ENCODE measurements at regions not wholly inside any gene's neighbourhood (a gene's known extent, or its start where the extent isn't known, plus 50 kb on each side); places are given as distances from the start of the nearest gene placed in this dataset.
A peak's percentile ranks its signal among the peaks of the same experiment; 100 is the strongest.
"Not testable (repeated sequence)": the region's sequence is repeated elsewhere in the genome, so short reads cannot be mapped to it uniquely, and the experiment has no call there.

- DNase-seq, result no peak
Observed at GRCh38 chr12:126042286-126042685, 977.1 kb downstream of the AACS start.

- DNase-seq, result not testable (repeated sequence)
Observed at GRCh38 chr12:126049501-126049900, 984.3 kb downstream of the AACS start.

GRCh38 chr12:126051611-126052107 is 986.4 kb downstream of the AACS start:
- no peak for DNase-seq

GRCh38 chr12:126055521-126055920 is 990.3 kb downstream of the AACS start:
- no peak for DNase-seq

GRCh38 chr12:126061777-126062176 is 996.5 kb downstream of the AACS start:
- DNase-seq, result no peak

GRCh38 chr12:126064028-126064427 is 998.8 kb downstream of the AACS start:
- DNase-seq, result no peak

- no peak for DNase-seq
Observed at GRCh38 chr12:126067626-126068329, 1002.5 kb downstream of the AACS start.

GRCh38 chr12:126069549-126070165 is 1004.4 kb downstream of the AACS start:
- DNase-seq, result peak; percentile 35

- DNase-seq, result no peak
Observed at GRCh38 chr12:126076515-126076914, 1011.3 kb downstream of the AACS start.

- no peak for DNase-seq
Observed at GRCh38 chr12:126083926-126084325, 1018.7 kb downstream of the AACS start.

GRCh38 chr12:126084480-126084879 is 1019.2 kb downstream of the AACS start:
- no peak for DNase-seq

- no peak for DNase-seq
Observed at GRCh38 chr12:126086242-126086641, 1021.0 kb downstream of the AACS start.

GRCh38 chr12:126087692-126088091 is 1022.5 kb downstream of the AACS start:
- no peak for DNase-seq

- no peak for DNase-seq
Observed at GRCh38 chr12:126093908-126094307, 1028.7 kb downstream of the AACS start.

- no peak for DNase-seq
Observed at GRCh38 chr12:126095748-126096510, 1030.7 kb downstream of the AACS start.

- no peak for DNase-seq
Observed at GRCh38 chr12:126106706-126107105, 1041.5 kb downstream of the AACS start.

GRCh38 chr12:126107659-126108058 is 1042.4 kb downstream of the AACS start:
- no peak for DNase-seq

- no peak for DNase-seq
Observed at GRCh38 chr12:126108247-126108646, 1043.0 kb downstream of the AACS start.

- DNase-seq, result no peak
Observed at GRCh38 chr12:126112141-126112540, 1046.9 kb downstream of the AACS start.

GRCh38 chr12:126112849-126113248 is 1047.6 kb downstream of the AACS start:
- no peak for DNase-seq

GRCh38 chr12:126114441-126114840 is 1049.2 kb downstream of the AACS start:
- no peak for DNase-seq

GRCh38 chr12:126117502-126117901 is 1052.3 kb downstream of the AACS start:
- no peak for DNase-seq

- no peak for DNase-seq
Observed at GRCh38 chr12:126139355-126139754, 1074.1 kb downstream of the AACS start.

GRCh38 chr12:126144603-126145002 is 1079.4 kb downstream of the AACS start:
- no peak for DNase-seq
